ENCODE measurements at regions not wholly inside any gene's neighbourhood (a gene's known extent, or its start where the extent isn't known, plus 50 kb on each side); places are given as distances from the start of the nearest gene placed in this dataset.

DNA sequence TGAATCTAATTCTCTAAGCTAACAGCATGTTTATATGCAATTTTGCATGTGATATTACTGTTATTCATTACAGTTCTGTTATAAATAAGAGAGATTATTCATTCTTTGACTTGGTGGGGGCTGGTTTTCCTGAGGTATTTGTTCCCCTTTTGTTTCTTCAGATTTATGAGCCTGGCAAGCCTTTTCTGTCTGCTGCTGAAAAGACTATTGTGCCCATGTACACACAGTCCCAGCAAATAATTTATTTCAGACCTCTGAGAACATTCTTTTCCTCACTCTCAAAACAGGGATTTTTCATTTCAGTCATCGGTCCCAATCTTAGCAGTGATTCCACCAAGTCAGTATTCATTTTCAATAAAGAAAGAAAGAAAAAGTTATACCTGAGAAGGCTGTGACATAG, 716.8 kb downstream of the NSUN3 start:
- ChIA-PET CTCF (no interaction called here), POLR2A (no interaction called here)
- no peak overlapping the region for H3K4me3 Mint-ChIP-seq (ENCODE audit: unreplicated experiment)
- intact Hi-C loops (cut with micrococcal nuclease; ENCODE audit: unreplicated experiment): loop anchor here (5.0 to 10.0 kb wide), 2 partner anchors 48 to 255 kb away; no protein-coding TSS in a partner anchor
- H3K4me3 ChIP-seq (ENCODE audit: low read depth, low read length): no peak overlapping the region
- no TSS peak for BruUV-seq (replicated peaks)
- no peaks in the 10 kb centered on the region for H3K4me1 Mint-ChIP-seq (ENCODE audit: low read depth, unreplicated experiment)
- H3K27me3 Mint-ChIP-seq (ENCODE audit: insufficient read depth, unreplicated experiment): no peaks in the 10 kb centered on the region
- no peak overlapping the region for H3K27ac Mint-ChIP-seq (ENCODE audit: unreplicated experiment)
- no peaks in the 10 kb centered on the region for H3K36me3 Mint-ChIP-seq (ENCODE audit: insufficient read depth, unreplicated experiment)
- no peaks in the 10 kb centered on the region for H3K27me3 ChIP-seq (replicated peaks; ENCODE audit: control insufficient read depth, insufficient read depth, low read length)
- H3K9me3 Mint-ChIP-seq (ENCODE audit: unreplicated experiment): no peaks in the 10 kb centered on the region
- DNase-seq: no peak
- no peaks in the 10 kb centered on the region for H3K9me3 ChIP-seq
- H3K36me3 ChIP-seq (ENCODE audit: control insufficient read depth, insufficient read depth, low read length): no peaks in the 10 kb centered on the region
- H3K4me1 ChIP-seq: no peaks in the 10 kb centered on the region
- TF ChIP-seq, protein P1, sequence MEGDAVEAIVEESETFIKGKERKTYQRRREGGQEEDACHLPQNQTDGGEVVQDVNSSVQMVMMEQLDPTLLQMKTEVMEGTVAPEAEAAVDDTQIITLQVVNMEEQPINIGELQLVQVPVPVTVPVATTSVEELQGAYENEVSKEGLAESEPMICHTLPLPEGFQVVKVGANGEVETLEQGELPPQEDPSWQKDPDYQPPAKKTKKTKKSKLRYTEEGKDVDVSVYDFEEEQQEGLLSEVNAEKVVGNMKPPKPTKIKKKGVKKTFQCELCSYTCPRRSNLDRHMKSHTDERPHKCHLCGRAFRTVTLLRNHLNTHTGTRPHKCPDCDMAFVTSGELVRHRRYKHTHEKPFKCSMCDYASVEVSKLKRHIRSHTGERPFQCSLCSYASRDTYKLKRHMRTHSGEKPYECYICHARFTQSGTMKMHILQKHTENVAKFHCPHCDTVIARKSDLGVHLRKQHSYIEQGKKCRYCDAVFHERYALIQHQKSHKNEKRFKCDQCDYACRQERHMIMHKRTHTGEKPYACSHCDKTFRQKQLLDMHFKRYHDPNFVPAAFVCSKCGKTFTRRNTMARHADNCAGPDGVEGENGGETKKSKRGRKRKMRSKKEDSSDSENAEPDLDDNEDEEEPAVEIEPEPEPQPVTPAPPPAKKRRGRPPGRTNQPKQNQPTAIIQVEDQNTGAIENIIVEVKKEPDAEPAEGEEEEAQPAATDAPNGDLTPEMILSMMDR (IDR thresholded peaks at IDR 0.05; ENCODE audit: insufficient read depth in 1 of 2, low read depth in 1 of 2, low read length in 1 of 2, severe bottlenecking in 1 of 2, unreplicated experiment in 1 of 2): no peak

DNA sequence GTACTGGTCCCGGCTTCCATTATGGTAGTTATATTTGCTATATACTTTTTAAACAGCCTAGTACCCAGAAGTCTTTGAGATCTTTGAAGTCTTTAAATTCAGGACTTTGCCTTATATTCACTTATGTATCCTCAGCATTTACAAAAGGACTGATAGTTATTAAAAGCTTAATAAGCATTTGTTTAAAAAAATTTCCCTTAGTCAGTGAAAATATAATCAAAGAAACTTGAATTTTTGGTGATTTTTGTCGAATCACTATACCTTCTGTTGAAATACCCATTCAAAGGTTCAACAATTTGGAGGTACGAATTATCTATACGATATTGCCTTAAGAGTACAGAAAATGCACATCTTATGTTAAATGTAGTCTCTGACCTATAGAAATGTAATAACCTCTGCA, 721.4 kb downstream of the NSUN3 start:
- POLR2A ChIA-PET: no interaction called here
- intact Hi-C loops (cut with micrococcal nuclease; ENCODE audit: unreplicated experiment): loop anchor here (10.0 kb wide), 1 partner anchor 259 kb away; no protein-coding TSS in a partner anchor
- TF ChIP-seq, protein P1 (IDR thresholded peaks at IDR 0.05; ENCODE audit: insufficient read depth in 1 of 2, low read depth in 1 of 2, low read length in 1 of 2, severe bottlenecking in 1 of 2, unreplicated experiment in 1 of 2): no peak
- CTCF ChIA-PET: no interaction called here
- Histone ChIP-seq H3K4me1 (no peaks in the 10 kb centered on the region; the same call in 1 of the 2 replicates), H3K36me3 (ENCODE audit: control insufficient read depth, insufficient read depth, low read length) (no peaks in the 10 kb centered on the region), H3K9me3 (no peaks in the 10 kb centered on the region), H3K27me3 (replicated peaks; ENCODE audit: control insufficient read depth, insufficient read depth, low read length) (no peaks in the 10 kb centered on the region), H3K4me3 (ENCODE audit: low read depth, low read length) (no peak overlapping the region)
- H3K36me3 Mint-ChIP-seq (ENCODE audit: insufficient read depth, unreplicated experiment): no peaks in the 10 kb centered on the region
- no peak overlapping the region for H3K27ac Mint-ChIP-seq (ENCODE audit: unreplicated experiment)
- H3K4me1 Mint-ChIP-seq (ENCODE audit: low read depth, unreplicated experiment): no peaks in the 10 kb centered on the region
- no peak overlapping the region for H3K4me3 Mint-ChIP-seq (ENCODE audit: unreplicated experiment)
- H3K9me3 Mint-ChIP-seq (ENCODE audit: unreplicated experiment): no peaks in the 10 kb centered on the region
- H3K27me3 Mint-ChIP-seq (ENCODE audit: insufficient read depth, unreplicated experiment): no peaks in the 10 kb centered on the region
- no TSS peak for BruUV-seq (replicated peaks)
- DNase-seq: no peak

DNA sequence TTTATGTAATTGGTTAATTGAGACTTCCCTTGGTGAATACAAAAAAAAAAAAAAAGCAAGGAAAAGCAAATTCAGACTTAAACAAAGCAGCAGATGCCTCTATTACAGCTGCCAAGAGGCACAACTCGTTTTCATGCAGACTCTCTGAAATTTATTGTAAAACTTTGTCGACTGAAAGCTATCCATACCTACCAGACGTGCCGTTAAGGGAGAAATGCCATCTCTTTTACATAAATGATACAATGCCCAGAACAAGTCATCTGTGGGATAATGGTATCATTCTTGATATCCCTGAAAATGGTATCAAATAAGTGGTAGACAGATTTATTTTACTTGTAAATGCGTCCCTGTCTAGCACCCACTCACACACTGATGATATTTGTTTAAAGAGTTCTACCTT, 724.2 kb downstream of the NSUN3 start:
- no peaks in the 10 kb centered on the region for H3K27me3 Mint-ChIP-seq (ENCODE audit: insufficient read depth, unreplicated experiment)
- CTCF ChIA-PET: no interaction called here
- no peak overlapping the region for H3K4me3 ChIP-seq (ENCODE audit: low read depth, low read length)
- no peaks in the 10 kb centered on the region for H3K4me1 Mint-ChIP-seq (ENCODE audit: low read depth, unreplicated experiment)
- H3K36me3 ChIP-seq (ENCODE audit: control insufficient read depth, insufficient read depth, low read length): no peaks in the 10 kb centered on the region
- TF ChIP-seq, protein P1 (IDR thresholded peaks at IDR 0.05; ENCODE audit: insufficient read depth in 1 of 2, low read depth in 1 of 2, low read length in 1 of 2, severe bottlenecking in 1 of 2, unreplicated experiment in 1 of 2): no peak
- BruUV-seq (replicated peaks): no TSS peak
- no peaks in the 10 kb centered on the region for H3K9me3 ChIP-seq
- H3K4me1 ChIP-seq: no peaks in the 10 kb centered on the region; the same call in 1 of the 2 replicates
- no peak overlapping the region for H3K4me3 Mint-ChIP-seq (ENCODE audit: unreplicated experiment)
- no peak for DNase-seq
- no peaks in the 10 kb centered on the region for H3K36me3 Mint-ChIP-seq (ENCODE audit: insufficient read depth, unreplicated experiment)
- POLR2A ChIA-PET: no interaction called here
- intact Hi-C loops (cut with micrococcal nuclease; ENCODE audit: unreplicated experiment): loop anchor here (10.0 kb wide), 1 partner anchor 262 kb away; no protein-coding TSS in a partner anchor
- H3K27me3 ChIP-seq (replicated peaks; ENCODE audit: control insufficient read depth, insufficient read depth, low read length): no peaks in the 10 kb centered on the region
- H3K27ac Mint-ChIP-seq (ENCODE audit: unreplicated experiment): no peak overlapping the region
- H3K9me3 Mint-ChIP-seq (ENCODE audit: unreplicated experiment): no peaks in the 10 kb centered on the region

All from Caco-2 (cell line).